ENCODE measurements at regions not wholly inside any gene's neighbourhood (a gene's known extent, or its start where the extent isn't known, plus 50 kb on each side); places are given as distances from the start of the nearest gene placed in this dataset.

DNA sequence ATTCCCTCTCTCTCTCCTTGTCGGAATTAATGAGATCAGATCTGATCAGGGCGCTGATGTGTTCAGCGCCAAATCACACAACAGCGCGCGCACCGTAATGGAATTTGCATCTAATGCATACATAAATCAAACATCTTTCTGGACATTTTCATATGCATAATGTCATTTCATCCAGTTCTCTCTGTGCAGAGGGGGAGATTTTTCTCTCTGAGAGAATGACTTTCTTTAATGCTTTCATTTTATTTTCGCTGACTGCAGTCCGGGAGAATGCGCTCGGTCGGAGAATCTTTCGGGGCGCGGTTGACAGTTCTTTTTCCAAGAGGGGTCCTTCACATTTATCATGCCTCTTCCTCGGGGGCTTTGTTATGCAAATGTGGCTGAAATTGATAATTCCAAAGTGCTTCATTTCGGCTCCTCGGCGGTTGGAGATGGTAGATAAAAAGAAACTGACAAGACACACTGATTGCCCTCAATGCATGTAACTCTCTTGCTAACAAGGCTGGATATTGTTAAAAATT is 615.9 kb downstream of the VRK1 start:
- no peak overlapping the region for H3K4me2 ChIP-seq (ENCODE audit: insufficient read depth, low read length)
- H2AFZ ChIP-seq (ENCODE audit: low read depth, low read length): no peak overlapping the region
- no peak overlapping the region for H3K27ac ChIP-seq (ENCODE audit: insufficient read depth, low read depth, low read length)
- H3K9me3 ChIP-seq (replicated peaks; ENCODE audit: control insufficient read depth, insufficient read depth, low read length): peaks cover 2% of the 10 kb centered on the region
- no peak for FAIRE-seq
- ChIA-PET CTCF (no interaction called here), POLR2A (no interaction called here)
- no peak overlapping the region for H3K9ac ChIP-seq (replicated peaks; ENCODE audit: extremely low read depth, insufficient read depth, low read length)
- H3K27me3 ChIP-seq (ENCODE audit: control insufficient read depth in 2 of 2, insufficient read depth in 2 of 2, low read length in 2 of 2): no peaks in the 10 kb centered on the region
- no peak overlapping the region for H3K4me3 ChIP-seq (replicated peaks in 1 of 3; ENCODE audit: insufficient read depth in 1 of 3, low read depth in 1 of 3, low read length in 3 of 3)
- no peak for DNase-seq (ENCODE audit: low read depth, low spot score)
- no peaks in the 10 kb centered on the region for H3K4me1 ChIP-seq (ENCODE audit: control insufficient read depth, extremely low read depth, insufficient read depth, low read length)
- H3K36me3 ChIP-seq (ENCODE audit: control insufficient read depth in 2 of 2, extremely low read depth in 1 of 2, insufficient read depth in 2 of 2, low read length in 2 of 2): no peaks in the 10 kb centered on the region
- no peaks in the 10 kb centered on the region for H3K79me2 ChIP-seq (ENCODE audit: control insufficient read depth, insufficient read depth, low read length)
- TF ChIP-seq EZH2 (IDR thresholded peaks at IDR 0.05; ENCODE audit: borderline replicate concordance, low read depth, low read length, severe bottlenecking) (no peak), POLR2AphosphoS5 (IDR thresholded peaks at IDR 0.05; ENCODE audit: insufficient read depth, low read depth, low read length) (no peak), JUN (IDR thresholded peaks at IDR 0.05; ENCODE audit: borderline replicate concordance, insufficient read depth, insufficient read length, low read depth) (no peak), MYC (IDR thresholded peaks at IDR 0.05; ENCODE audit: low read depth, low read length) (no peak), FOS (IDR thresholded peaks at IDR 0.05; ENCODE audit: borderline replicate concordance, insufficient read depth, low read length) (no peak), POLR2A (IDR thresholded peaks at IDR 0.05; ENCODE audit: low read depth, low read length) (no peak), GATA2 (IDR thresholded peaks at IDR 0.05; ENCODE audit: insufficient read depth, insufficient read length, low read depth, low read length) (no peak)
- TF ChIP-seq, protein P1, sequence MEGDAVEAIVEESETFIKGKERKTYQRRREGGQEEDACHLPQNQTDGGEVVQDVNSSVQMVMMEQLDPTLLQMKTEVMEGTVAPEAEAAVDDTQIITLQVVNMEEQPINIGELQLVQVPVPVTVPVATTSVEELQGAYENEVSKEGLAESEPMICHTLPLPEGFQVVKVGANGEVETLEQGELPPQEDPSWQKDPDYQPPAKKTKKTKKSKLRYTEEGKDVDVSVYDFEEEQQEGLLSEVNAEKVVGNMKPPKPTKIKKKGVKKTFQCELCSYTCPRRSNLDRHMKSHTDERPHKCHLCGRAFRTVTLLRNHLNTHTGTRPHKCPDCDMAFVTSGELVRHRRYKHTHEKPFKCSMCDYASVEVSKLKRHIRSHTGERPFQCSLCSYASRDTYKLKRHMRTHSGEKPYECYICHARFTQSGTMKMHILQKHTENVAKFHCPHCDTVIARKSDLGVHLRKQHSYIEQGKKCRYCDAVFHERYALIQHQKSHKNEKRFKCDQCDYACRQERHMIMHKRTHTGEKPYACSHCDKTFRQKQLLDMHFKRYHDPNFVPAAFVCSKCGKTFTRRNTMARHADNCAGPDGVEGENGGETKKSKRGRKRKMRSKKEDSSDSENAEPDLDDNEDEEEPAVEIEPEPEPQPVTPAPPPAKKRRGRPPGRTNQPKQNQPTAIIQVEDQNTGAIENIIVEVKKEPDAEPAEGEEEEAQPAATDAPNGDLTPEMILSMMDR (IDR thresholded peaks at IDR 0.05; ENCODE audit: extremely low read depth in 1 of 2, insufficient read depth in 1 of 2, low read depth in 1 of 2, low read length in 2 of 2): no peak
- TF ChIP-seq, protein P2, sequence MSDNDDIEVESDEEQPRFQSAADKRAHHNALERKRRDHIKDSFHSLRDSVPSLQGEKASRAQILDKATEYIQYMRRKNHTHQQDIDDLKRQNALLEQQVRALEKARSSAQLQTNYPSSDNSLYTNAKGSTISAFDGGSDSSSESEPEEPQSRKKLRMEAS (IDR thresholded peaks at IDR 0.05; ENCODE audit: insufficient read depth, insufficient read length): no peak
- no peaks in the 10 kb centered on the region for H3K9me1 ChIP-seq (replicated peaks; ENCODE audit: control insufficient read depth, extremely low read depth, insufficient read depth, low read length)
- intact Hi-C loops (cut with micrococcal nuclease) (no loop called here), dilution Hi-C loops (cut with MboI; ENCODE audit: extremely low pct_ligation_motif_present, low sequenced_read_pairs) (no loop called here)
- H4K20me1 ChIP-seq (replicated peaks; ENCODE audit: control insufficient read depth, extremely low read depth, insufficient read depth, low read length): no peaks in the 10 kb centered on the region
- BruUV-seq (replicated peaks): no TSS peak
